K562 (cell line): ENCODE measurements at regions not wholly inside any gene's neighbourhood (a gene's known extent, or its start where the extent isn't known, plus 50 kb on each side); places are given as distances from the start of the nearest gene placed in this dataset.

ENCODE experiments used
- ATAC-seq: fragments of 200-7000 bp; cut with Tn5 transposase; 3 replicates; pipeline ENCODE4 v1.9.1; 2020; ENCODE audit warnings: moderate library complexity
- BruUV-seq: library from RNA; stranded (reverse); fragments of 400-500 nt; replicated peaks from 2 replicates; lab custom pipeline; 2021; lab: Mats Ljungman, UMichigan
- CTCF ChIA-PET: fragments of 300-600 bp; formaldehyde crosslinking; extraction: SDS; loops from one replicate; lab custom pipeline; 2021; ENCODE audit warnings: low intra/inter-chr PET ratio; lab: Yijun Ruan, JAX
- POLR2A ChIA-PET: fragments of 300-600, 350-650 bp; sonication (Branson Sonifier 250); formaldehyde crosslinking; extraction: SDS; loops from one replicate; lab custom pipeline; 2021; ENCODE audit warnings: antibody characterized with exemption, inconsistent platforms; lab: Yijun Ruan, JAX
- DNase-seq, 4 experiments: peaks; one replicate each; pipeline versions ENCODE4 v3.0.0 to v3.0.0-alpha.2; 2011 to 2018; ENCODE audit warnings: low spot score in 3 of 4, mixed read lengths in 3 of 4; ENCODE audit errors: extremely low read depth in 1 of 4
- FAIRE-seq: peaks from 2 replicates; lab custom pipeline; 2011; peaks lifted over from hg19 to GRCh38; lab: Jason Lieb, UNC
- H2AFZ ChIP-seq: 2 replicates; pipeline ENCODE4 v1.6.0; 2011; ENCODE audit warnings: low read depth, low read length, control low read depth, inconsistent platforms
- H3K27ac ChIP-seq: fragments of 200-600 bp; 3 replicates; pipeline ENCODE4 v1.8.0; 2011; ENCODE audit warnings: low read depth, mild to moderate bottlenecking, control low read depth, inconsistent platforms, low read length, moderate library complexity, mixed read lengths; ENCODE audit errors: extremely low read depth
- H3K27me3 ChIP-seq, 2 experiments: fragments of 300-600 bp in 1 of 2; 2 replicates in 1 of 2; 3 replicates in 1 of 2; pipeline versions ENCODE4 v1.6.0 to v1.8.0; 2011; ENCODE audit warnings: inconsistent platforms in 2 of 2, low read length in 2 of 2, mild to moderate bottlenecking in 1 of 2, mixed read lengths in 1 of 2, moderate library complexity in 1 of 2; ENCODE audit not compliant: control insufficient read depth in 2 of 2, insufficient read depth in 2 of 2
- H3K36me3 ChIP-seq: fragments of 300-600 bp; 3 replicates; pipeline ENCODE4 v1.8.0; 2011; ENCODE audit warnings: mild to moderate bottlenecking, low read length, inconsistent platforms; ENCODE audit not compliant: control insufficient read depth, insufficient read depth
- H3K4me1 ChIP-seq, 2 experiments: fragments of 200-600 bp in 1 of 2; replicated peaks in 1 of 2; 2 replicates in 1 of 2; 3 replicates in 1 of 2; pipeline versions ENCODE4 v1.5.1 to v1.8.0; 2011; ENCODE audit warnings: inconsistent platforms in 2 of 2, low read length in 2 of 2, mild to moderate bottlenecking in 1 of 2, mixed read lengths in 1 of 2, moderate library complexity in 1 of 2; ENCODE audit not compliant: control insufficient read depth in 2 of 2, insufficient read depth in 2 of 2
- H3K4me2 ChIP-seq: 2 replicates; pipeline ENCODE4 v1.6.1; 2011; ENCODE audit warnings: low read length, control low read depth, inconsistent platforms, mixed read lengths; ENCODE audit not compliant: insufficient read depth
- H3K4me3 ChIP-seq: fragments of 200-600 bp; sonication (generic), shearing (Covaris generic); 2 replicates; pipeline ENCODE4 v1.5.1; 2016; ENCODE audit warnings: control low read depth, inconsistent platforms
- H3K79me2 ChIP-seq: fragments of 200-600 bp; 3 replicates; pipeline ENCODE4 v1.8.0; 2011; ENCODE audit warnings: low read length, inconsistent platforms; ENCODE audit not compliant: control insufficient read depth, insufficient read depth
- H3K9ac ChIP-seq, 2 experiments: 2 replicates each; pipeline versions ENCODE4 v1.6.0 to v1.6.1; 2011; ENCODE audit warnings: low read depth in 2 of 2, low read length in 2 of 2, control low read depth in 1 of 2, inconsistent platforms in 1 of 2, mild to moderate bottlenecking in 1 of 2, mixed read lengths in 1 of 2; ENCODE audit not compliant: insufficient read depth in 1 of 2
- H3K9me1 ChIP-seq: one replicate; pipeline ENCODE4 v1.6.0; 2011; ENCODE audit warnings: inconsistent platforms, mild to moderate bottlenecking, low read length, moderate library complexity; ENCODE audit not compliant: control insufficient read depth, insufficient read depth
- H3K9me3 ChIP-seq: replicated peaks from 2 replicates; pipeline ENCODE4 v1.5.1; 2011; ENCODE audit warnings: low read depth, low read length, inconsistent platforms; ENCODE audit not compliant: control insufficient read depth, insufficient read depth
- H4K20me1 ChIP-seq: replicated peaks from 2 replicates; pipeline ENCODE4 v1.6.1; 2011; ENCODE audit warnings: low read length, inconsistent platforms, mixed read lengths; ENCODE audit not compliant: control insufficient read depth, insufficient read depth
- ARHGAP35 ChIP-seq: fragments of 450-650 bp; IDR thresholded peaks from 2 replicates; pipeline ENCODE4 v1.6.1; 2018; ENCODE audit not compliant: partially characterized antibody
- ATF2 ChIP-seq: sonication (generic); formaldehyde crosslinking; IDR thresholded peaks from 2 replicates; pipeline ENCODE4 v1.8.1; 2022; ENCODE audit warnings: missing genetic modification reagents
- BRD4 ChIP-seq: fragments of 200-600 bp; sonication (generic); IDR thresholded peaks from 2 replicates; pipeline ENCODE4 v1.6.1; 2017; ENCODE audit warnings: inconsistent platforms
- ETS2 ChIP-seq: IDR thresholded peaks from 2 replicates; pipeline ENCODE4 v1.6.1; 2016; ENCODE audit warnings: borderline replicate concordance, missing genetic modification characterization, mild to moderate bottlenecking, moderate library complexity, missing compliant biosample characterization; ENCODE audit not compliant: poor library complexity, severe bottlenecking
- XRCC4 ChIP-seq: IDR thresholded peaks from one replicate; pipeline ENCODE4 v1.6.1; 2011; ENCODE audit not compliant: insufficient read depth, insufficient read length; ENCODE audit errors: extremely low read depth
- ZFP36 ChIP-seq: fragments of 150-350 bp; IDR thresholded peaks from 2 replicates; pipeline ENCODE4 v1.6.1; 2018; ENCODE audit warnings: low read length, low read depth; ENCODE audit not compliant: partially characterized antibody
- ZNF436 ChIP-seq: fragments of 250-450, 450-650 bp; sonication (Bioruptor Pico); formaldehyde crosslinking; IDR thresholded peaks from 2 replicates; pipeline ENCODE4 v1.7.0; 2020; ENCODE audit warnings: mild to moderate bottlenecking
- WGBS: fragments of 100-300 bp; shearing (Covaris generic); methylation state at CpG from one replicate; pipeline ENCODE4 v1.1.6; 2016; ENCODE audit warnings: low coverage, mixed read lengths; ENCODE audit not compliant: insufficient coverage; ENCODE audit errors: missing lambda C conversion rate; 5-methylcytosine and 5-hydroxymethylcytosine counted together
- in situ Hi-C: fragments of 300-500 bp; cut with MboI; formaldehyde crosslinking; loops from 4 replicates; pipeline ENCODE4 v1.15.0; 2018; ENCODE audit warnings: inconsistent platforms, mixed read lengths
- intact Hi-C: fragments of 100-400 bp; cut with micrococcal nuclease; formaldehyde crosslinking; loops from 2 replicates; pipeline ENCODE4 v1.14.2; 2022

GRCh38 chr11:11119917-11120316 lies 233.1 kb downstream of the CSNK2A3 start:
- POLR2A ChIA-PET: interaction anchor here (0.9 kb wide), 1 partner anchor 28 kb away, joined by 3 read pairs; no protein-coding TSS in a partner anchor
- no peaks in the 10 kb centered on the region for H3K36me3 ChIP-seq
- in situ Hi-C loops: no loop called here
- intact Hi-C loops: no loop called here
- H3K79me2 ChIP-seq: no peaks in the 10 kb centered on the region
- CTCF ChIA-PET: no interaction called here
- WGBS: 0% methylated on average over 1 of the region's 1 CpG
- no peak overlapping the region for H2AFZ ChIP-seq
- BruUV-seq: no TSS peak
- H3K4me1 ChIP-seq: no peaks in the 10 kb centered on the region
- no peak overlapping the region for H3K9ac ChIP-seq
- peaks cover 3 to 5% of the 10 kb centered on the region in 2 experiments; a peak in 2 of 5 replicates for H3K27me3 ChIP-seq
- H4K20me1 ChIP-seq: no peaks in the 10 kb centered on the region
- FAIRE-seq (no peak), ATAC-seq (no peak), DNase-seq (no peak)
- no peaks in the 10 kb centered on the region for H3K9me3 ChIP-seq
- TF ChIP-seq BRD4: no peak
- TF ChIP-seq ETS2 (tag): no peak
- no peak for TF ChIP-seq ZFP36
- TF ChIP-seq ARHGAP35: no peak
- TF ChIP-seq XRCC4: no peak
- no peak for TF ChIP-seq ATF2 (CRISPR knock-in tag)
- no peak for TF ChIP-seq ZNF436 (CRISPR knock-in tag)
- no peaks in the 10 kb centered on the region for H3K9me1 ChIP-seq
- H3K27ac ChIP-seq: no peak overlapping the region
- H3K4me2 ChIP-seq: no peak overlapping the region
- no peak overlapping the region for H3K4me3 ChIP-seq
